ENCODE measurements at regions not wholly inside any gene's neighbourhood (a gene's known extent, or its start where the extent isn't known, plus 50 kb on each side); places are given as distances from the start of the nearest gene placed in this dataset.

- no peak for DNase-seq (ENCODE audit: low read depth)
- Histone ChIP-seq H3K36me3 (ENCODE audit: control insufficient read depth, insufficient read depth, low read length) (no peaks in the 10 kb centered on the region), H3K4me3 (ENCODE audit: low read depth, low read length) (no peak overlapping the region), H3K27me3 (ENCODE audit: control insufficient read depth, insufficient read depth, low read length) (no peaks in the 10 kb centered on the region; the same call in none of the 2 replicates)
- POLR2A ChIA-PET: no interaction called here
- TF ChIP-seq CTCF (IDR thresholded peaks at IDR 0.05; ENCODE audit: insufficient read depth, low read depth, low read length): no peak
- CTCF ChIA-PET: no interaction called here
Measured at GRCh38 chr2:60354713-60355112, 198.7 kb downstream of the BCL11A start.

- ChIA-PET CTCF (no interaction called here), POLR2A (no interaction called here)
- Histone ChIP-seq H3K27me3 (ENCODE audit: control insufficient read depth, insufficient read depth, low read length) (no peaks in the 10 kb centered on the region; the same call in none of the 2 replicates), H3K4me3 (ENCODE audit: low read depth, low read length) (no peak overlapping the region), H3K36me3 (ENCODE audit: control insufficient read depth, insufficient read depth, low read length) (no peaks in the 10 kb centered on the region)
- no peak for TF ChIP-seq CTCF (IDR thresholded peaks at IDR 0.05; ENCODE audit: insufficient read depth, low read depth, low read length)
- DNase-seq (ENCODE audit: low read depth): no peak
Measured at GRCh38 chr2:60353863-60354262, 199.6 kb downstream of the BCL11A start.

GRCh38 chr2:60353406-60353800 lies 200.1 kb downstream of the BCL11A start:
- H3K4me3 ChIP-seq (ENCODE audit: low read depth, low read length): no peak overlapping the region
- no peak for DNase-seq (ENCODE audit: low read depth)
- POLR2A ChIA-PET: no interaction called here
- TF ChIP-seq CTCF (IDR thresholded peaks at IDR 0.05; ENCODE audit: insufficient read depth, low read depth, low read length): no peak
- H3K27me3 ChIP-seq (ENCODE audit: control insufficient read depth, insufficient read depth, low read length): no peaks in the 10 kb centered on the region; the same call in none of the 2 replicates
- no peaks in the 10 kb centered on the region for H3K36me3 ChIP-seq (ENCODE audit: control insufficient read depth, insufficient read depth, low read length)
- CTCF ChIA-PET: no interaction called here

GRCh38 chr2:60352491-60353405 lies 200.7 kb downstream of the BCL11A start:
- no peaks in the 10 kb centered on the region for H3K36me3 ChIP-seq (ENCODE audit: control insufficient read depth, insufficient read depth, low read length)
- ChIA-PET CTCF (no interaction called here), POLR2A (no interaction called here)
- no peaks in the 10 kb centered on the region; the same call in none of the 2 replicates for H3K27me3 ChIP-seq (ENCODE audit: control insufficient read depth, insufficient read depth, low read length)
- TF ChIP-seq CTCF (IDR thresholded peaks at IDR 0.05; ENCODE audit: insufficient read depth, low read depth, low read length): no peak
- DNase-seq (ENCODE audit: low read depth): no peak
- no peak overlapping the region for H3K4me3 ChIP-seq (ENCODE audit: low read depth, low read length)

- H3K4me3 ChIP-seq (ENCODE audit: low read depth, low read length): no peak overlapping the region
- TF ChIP-seq CTCF (IDR thresholded peaks at IDR 0.05; ENCODE audit: insufficient read depth, low read depth, low read length): no peak
- no peaks in the 10 kb centered on the region for H3K36me3 ChIP-seq (ENCODE audit: control insufficient read depth, insufficient read depth, low read length)
- ChIA-PET POLR2A (no interaction called here), CTCF (no interaction called here)
- H3K27me3 ChIP-seq (ENCODE audit: control insufficient read depth, insufficient read depth, low read length): no peaks in the 10 kb centered on the region; the same call in none of the 2 replicates
- DNase-seq (ENCODE audit: low read depth): no peak
Measured at GRCh38 chr2:60351802-60352201, 201.7 kb downstream of the BCL11A start.
